AG04450 (cell line): ENCODE measurements at regions not wholly inside any gene's neighbourhood (a gene's known extent, or its start where the extent isn't known, plus 50 kb on each side); places are given as distances from the start of the nearest gene placed in this dataset.

ENCODE experiments used
- CTCF ChIA-PET: fragments of 300-600, 350-600 bp; formaldehyde crosslinking; extraction: SDS; loops from one replicate; lab custom pipeline; 2022; ENCODE audit warnings: antibody characterized with exemption, inconsistent platforms; lab: Charles Lee
- POLR2A ChIA-PET: fragments of 350-600 bp; formaldehyde crosslinking; extraction: SDS; loops from one replicate; lab custom pipeline; 2021; ENCODE audit warnings: antibody characterized with exemption, inconsistent platforms; lab: Yijun Ruan, JAX
- DNase-seq: peaks from one replicate; pipeline ENCODE4 v3.0.0-alpha.2; 2011; ENCODE audit warnings: low read depth, low spot score
- H3K27ac ChIP-seq: one replicate; pipeline ENCODE4 v1.5.1; 2012; ENCODE audit warnings: low read depth, low read length, control low read depth
- H3K27me3 ChIP-seq: one replicate; pipeline ENCODE4 v1.6.0; 2012; ENCODE audit warnings: low read length; ENCODE audit not compliant: control insufficient read depth, insufficient read depth
- H3K4me3 ChIP-seq: 2 replicates; pipeline ENCODE4 v1.5.1; 2011; ENCODE audit warnings: mild to moderate bottlenecking, low read depth, low read length, control low read depth
- H3K9me3 ChIP-seq: 2 replicates; pipeline ENCODE4 v1.5.1; 2012; ENCODE audit warnings: low read length; ENCODE audit not compliant: control insufficient read depth, insufficient read depth
- TF ChIP-seq, protein P1 (sequence below): IDR thresholded peaks from 2 replicates; pipeline ENCODE4 v1.5.1; 2011; ENCODE audit warnings: low read depth, low read length, control low read depth, inconsistent platforms

DNA sequence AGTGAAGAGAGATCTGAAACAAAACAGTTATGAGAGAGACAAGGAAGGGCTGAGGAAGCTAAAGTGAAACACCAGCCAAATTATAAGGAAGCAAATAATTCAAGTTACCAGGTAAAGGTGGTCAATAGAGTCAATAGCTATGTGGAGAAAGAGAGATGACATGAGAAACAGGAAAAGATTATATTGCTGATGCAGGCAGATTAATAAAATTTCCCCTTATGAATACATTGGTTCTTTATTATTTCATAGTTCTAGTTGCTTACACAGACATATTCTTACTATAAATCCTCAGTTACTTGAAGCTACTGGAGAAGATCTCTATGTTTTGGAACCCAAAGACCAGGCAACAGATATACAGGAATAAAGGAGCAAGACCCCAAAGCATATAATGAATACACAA is 273.7 kb upstream of the CTSO start:
- Histone ChIP-seq H3K4me3 (no peak overlapping the region), H3K27me3 (no peaks in the 10 kb centered on the region), H3K27ac (no peak overlapping the region), H3K9me3 (no peaks in the 10 kb centered on the region)
- DNase-seq, result no peak
- POLR2A ChIA-PET, result no interaction called here
- CTCF ChIA-PET, result interaction anchor here (0.5 kb wide), 1 partner anchor 32 kb away, joined by 3 read pairs; no protein-coding TSS in a partner anchor
- TF ChIP-seq, protein P1, sequence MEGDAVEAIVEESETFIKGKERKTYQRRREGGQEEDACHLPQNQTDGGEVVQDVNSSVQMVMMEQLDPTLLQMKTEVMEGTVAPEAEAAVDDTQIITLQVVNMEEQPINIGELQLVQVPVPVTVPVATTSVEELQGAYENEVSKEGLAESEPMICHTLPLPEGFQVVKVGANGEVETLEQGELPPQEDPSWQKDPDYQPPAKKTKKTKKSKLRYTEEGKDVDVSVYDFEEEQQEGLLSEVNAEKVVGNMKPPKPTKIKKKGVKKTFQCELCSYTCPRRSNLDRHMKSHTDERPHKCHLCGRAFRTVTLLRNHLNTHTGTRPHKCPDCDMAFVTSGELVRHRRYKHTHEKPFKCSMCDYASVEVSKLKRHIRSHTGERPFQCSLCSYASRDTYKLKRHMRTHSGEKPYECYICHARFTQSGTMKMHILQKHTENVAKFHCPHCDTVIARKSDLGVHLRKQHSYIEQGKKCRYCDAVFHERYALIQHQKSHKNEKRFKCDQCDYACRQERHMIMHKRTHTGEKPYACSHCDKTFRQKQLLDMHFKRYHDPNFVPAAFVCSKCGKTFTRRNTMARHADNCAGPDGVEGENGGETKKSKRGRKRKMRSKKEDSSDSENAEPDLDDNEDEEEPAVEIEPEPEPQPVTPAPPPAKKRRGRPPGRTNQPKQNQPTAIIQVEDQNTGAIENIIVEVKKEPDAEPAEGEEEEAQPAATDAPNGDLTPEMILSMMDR, result no peak

GRCh38 chr4:156223985-156224384 is 270.3 kb upstream of the CTSO start:
- no peak overlapping the region for H3K4me3 ChIP-seq
- POLR2A ChIA-PET, result interaction anchor here (0.6 kb wide), 1 partner anchor 69 kb away, joined by 4 read pairs; no protein-coding TSS in a partner anchor
- TF ChIP-seq, protein P1, result no peak
- no peak overlapping the region for H3K27ac ChIP-seq
- no peak for DNase-seq
- CTCF ChIA-PET, result interaction anchor here (0.6 kb wide), 1 partner anchor 54 kb away, joined by 3 read pairs; no protein-coding TSS in a partner anchor
- H3K9me3 ChIP-seq, result peaks cover 1% of the 10 kb centered on the region; the same call in 1 of the 2 replicates
- no peaks in the 10 kb centered on the region for H3K27me3 ChIP-seq

- H3K4me3 ChIP-seq, result no peak overlapping the region
- TF ChIP-seq, protein P1, result no peak
Observed at GRCh38 chr4:156217236-156217635, 263.6 kb upstream of the CTSO start.

DNA sequence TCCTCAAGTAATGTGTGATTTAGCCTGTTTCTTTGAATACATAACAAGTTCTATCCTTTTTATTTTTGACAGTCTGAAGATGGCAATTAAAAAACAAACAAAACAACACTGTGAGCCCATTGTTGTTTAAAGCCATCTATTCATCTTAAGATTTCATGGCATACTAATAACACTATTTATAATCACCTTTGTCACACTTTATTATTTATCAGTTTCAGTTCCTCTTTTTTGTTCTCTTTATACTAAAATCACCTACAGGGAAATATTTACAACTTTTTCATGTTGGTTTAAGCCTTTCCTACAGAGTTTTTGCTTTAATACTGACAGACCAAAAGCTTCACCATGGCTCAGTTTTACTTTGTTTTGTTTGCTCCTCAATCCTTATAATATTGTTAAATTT is 247.4 kb upstream of the CTSO start:
- TF ChIP-seq, protein P1, result no peak
- Histone ChIP-seq H3K27ac (no peak overlapping the region), H3K4me3 (no peak overlapping the region), H3K9me3 (peaks cover 4% of the 10 kb centered on the region; the same call in 1 of the 2 replicates), H3K27me3 (no peaks in the 10 kb centered on the region)
- POLR2A ChIA-PET, result no interaction called here
- CTCF ChIA-PET, result no interaction called here
- no peak for DNase-seq

More at GRCh38 chr4:156217236-156217635, 263.6 kb upstream of the CTSO start:
- H3K27me3 ChIP-seq, result no peaks in the 10 kb centered on the region
- no peak for DNase-seq
- H3K9me3 ChIP-seq, result peaks cover 7% of the 10 kb centered on the region
- H3K27ac ChIP-seq, result no peak overlapping the region
- ChIA-PET CTCF (no interaction called here), POLR2A (interaction anchor here (0.7 kb wide), 1 partner anchor 125 kb away, joined by 5 read pairs; no protein-coding TSS in a partner anchor)

DNA sequence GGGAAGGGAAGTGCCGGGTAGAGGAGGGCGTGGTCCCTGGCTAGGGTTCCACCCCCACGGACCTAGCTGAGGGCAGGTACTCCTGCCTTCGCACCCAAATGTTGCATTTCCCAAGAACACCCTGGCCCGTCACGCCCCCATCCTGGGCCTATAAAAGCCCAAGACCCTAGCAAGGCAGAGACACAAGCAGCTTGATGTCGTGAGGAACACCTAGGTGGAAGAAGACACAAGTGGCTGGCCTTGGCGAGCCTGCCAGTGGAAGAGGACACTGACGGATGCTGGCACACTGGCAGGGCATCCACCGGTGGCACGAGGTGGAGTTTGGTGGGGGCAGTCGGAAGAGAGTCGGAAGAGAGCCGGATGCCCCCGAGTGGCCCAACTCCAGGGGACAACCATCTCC is 244.8 kb upstream of the CTSO start:
- ChIA-PET CTCF (no interaction called here), POLR2A (no interaction called here)
- H3K27ac ChIP-seq, result no peak overlapping the region
- no peak overlapping the region for H3K4me3 ChIP-seq
- no peak for DNase-seq
- TF ChIP-seq, protein P1, result no peak
- H3K9me3 ChIP-seq, result peaks cover 4% of the 10 kb centered on the region; the same call in 1 of the 2 replicates
- no peaks in the 10 kb centered on the region for H3K27me3 ChIP-seq
